ENCODE measurements at regions not wholly inside any gene's neighbourhood (a gene's known extent, or its start where the extent isn't known, plus 50 kb on each side); places are given as distances from the start of the nearest gene placed in this dataset.
"Not testable (repeated sequence)": the region's sequence is repeated elsewhere in the genome, so short reads cannot be mapped to it uniquely, and the experiment has no call there.

GRCh38 chr11:89616999-89617602 lies 93.0 kb upstream of the TRIM77 start:
- TF ChIP-seq REST (IDR thresholded peaks at IDR 0.05; ENCODE audit: borderline replicate concordance): not testable (repeated sequence)
- TF ChIP-seq CTCF (IDR thresholded peaks at IDR 0.05; ENCODE audit: poor library complexity, severe bottlenecking): peak; percentile 81

Data from neural cell (in vitro differentiated cells).